ENCODE measurements at regions not wholly inside any gene's neighbourhood (a gene's known extent, or its start where the extent isn't known, plus 50 kb on each side); places are given as distances from the start of the nearest gene placed in this dataset.

DNA sequence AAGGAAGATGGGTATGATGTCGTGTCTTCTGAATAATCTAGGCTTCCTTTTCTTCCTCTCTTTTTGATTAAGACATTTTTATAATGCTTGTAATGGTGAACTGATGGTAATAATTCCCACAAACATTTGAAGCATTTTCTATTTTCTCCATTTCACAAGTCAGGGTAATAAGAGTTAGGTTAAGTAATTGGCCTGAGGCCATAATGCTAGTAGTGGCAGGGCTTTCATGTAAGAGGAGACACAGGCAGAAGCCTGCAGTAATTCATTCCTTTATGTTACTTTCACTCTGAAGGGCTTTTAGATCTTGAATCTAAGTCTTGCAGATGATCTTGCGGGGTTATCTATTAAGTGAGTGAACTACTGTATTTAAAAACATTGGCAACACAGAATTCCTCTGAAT lies 374.9 kb downstream of the MAT2B start:
- BruUV-seq (replicated peaks), result no TSS peak
- H3K4me3 Mint-ChIP-seq (ENCODE audit: unreplicated experiment), result no peak overlapping the region
- no peaks in the 10 kb centered on the region for H3K36me3 Mint-ChIP-seq (ENCODE audit: insufficient read depth, unreplicated experiment)
- ChIA-PET CTCF (no interaction called here), POLR2A (no interaction called here)
- peak; percentile 38 for DNase-seq (ENCODE audit: unreplicated experiment)
- no peaks in the 10 kb centered on the region for H3K9me3 Mint-ChIP-seq (ENCODE audit: unreplicated experiment)
- H3K27me3 Mint-ChIP-seq (ENCODE audit: insufficient read depth, unreplicated experiment), result no peaks in the 10 kb centered on the region
- no peak for TF ChIP-seq CTCF (IDR thresholded peaks at IDR 0.05; ENCODE audit: unreplicated experiment)
- H3K4me1 Mint-ChIP-seq (ENCODE audit: insufficient read depth, unreplicated experiment), result peaks cover 11% of the 10 kb centered on the region
- intact Hi-C loops (cut with micrococcal nuclease), result no loop called here
- H3K27ac Mint-ChIP-seq (ENCODE audit: low read depth, unreplicated experiment), result no peak overlapping the region

GRCh38 chr5:163885117-163885516 lies 379.7 kb downstream of the MAT2B start:
- CTCF ChIA-PET, result interaction anchor here (1.5 kb wide), 1 partner anchor 10 kb away, joined by 3 read pairs; no protein-coding TSS in a partner anchor
- POLR2A ChIA-PET, result no interaction called here
- H3K9me3 Mint-ChIP-seq (ENCODE audit: unreplicated experiment), result no peaks in the 10 kb centered on the region
- no peak for TF ChIP-seq CTCF (IDR thresholded peaks at IDR 0.05; ENCODE audit: unreplicated experiment)
- intact Hi-C loops (cut with micrococcal nuclease), result no loop called here
- H3K4me3 Mint-ChIP-seq (ENCODE audit: unreplicated experiment), result no peak overlapping the region
- H3K4me1 Mint-ChIP-seq (ENCODE audit: insufficient read depth, unreplicated experiment), result peaks cover 13% of the 10 kb centered on the region
- no TSS peak for BruUV-seq (replicated peaks)
- no peak for DNase-seq (ENCODE audit: unreplicated experiment)
- no peaks in the 10 kb centered on the region for H3K36me3 Mint-ChIP-seq (ENCODE audit: insufficient read depth, unreplicated experiment)
- H3K27ac Mint-ChIP-seq (ENCODE audit: low read depth, unreplicated experiment), result no peak overlapping the region
- no peaks in the 10 kb centered on the region for H3K27me3 Mint-ChIP-seq (ENCODE audit: insufficient read depth, unreplicated experiment)

DNA sequence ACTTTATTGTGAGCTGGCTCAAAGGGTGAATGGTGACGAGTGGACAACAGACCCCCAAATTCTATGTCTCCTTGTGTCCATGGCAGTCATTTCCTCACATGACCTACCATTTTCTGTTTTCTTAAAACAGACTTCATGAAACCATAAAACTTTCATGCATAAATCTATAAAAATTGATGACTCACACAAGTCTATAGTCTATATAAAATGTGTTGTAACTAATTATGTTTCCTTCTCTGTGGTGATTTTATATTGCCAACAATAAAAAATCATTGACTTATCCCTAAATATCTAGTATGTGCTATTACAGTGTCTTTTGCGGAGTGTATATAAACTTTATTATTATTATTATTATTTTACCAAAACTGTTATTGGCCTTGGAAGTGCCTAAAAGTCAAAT lies 382.4 kb downstream of the MAT2B start:
- no peak for TF ChIP-seq CTCF (IDR thresholded peaks at IDR 0.05; ENCODE audit: unreplicated experiment)
- BruUV-seq (replicated peaks), result no TSS peak
- Mint-ChIP-seq H3K4me1 (ENCODE audit: insufficient read depth, unreplicated experiment) (peaks cover 8% of the 10 kb centered on the region), H3K27ac (ENCODE audit: low read depth, unreplicated experiment) (no peak overlapping the region), H3K36me3 (ENCODE audit: insufficient read depth, unreplicated experiment) (no peaks in the 10 kb centered on the region), H3K9me3 (ENCODE audit: unreplicated experiment) (no peaks in the 10 kb centered on the region), H3K27me3 (ENCODE audit: insufficient read depth, unreplicated experiment) (no peaks in the 10 kb centered on the region), H3K4me3 (ENCODE audit: unreplicated experiment) (no peak overlapping the region)
- no peak for DNase-seq (ENCODE audit: unreplicated experiment)
- ChIA-PET CTCF (no interaction called here), POLR2A (no interaction called here)
- intact Hi-C loops (cut with micrococcal nuclease), result no loop called here

GRCh38 chr5:163888366-163888765 lies 382.9 kb downstream of the MAT2B start:
- intact Hi-C loops (cut with micrococcal nuclease), result no loop called here
- H3K27me3 Mint-ChIP-seq (ENCODE audit: insufficient read depth, unreplicated experiment), result no peaks in the 10 kb centered on the region
- H3K36me3 Mint-ChIP-seq (ENCODE audit: insufficient read depth, unreplicated experiment), result no peaks in the 10 kb centered on the region
- ChIA-PET POLR2A (interaction anchor here (0.6 kb wide), 1 partner anchor 299 kb away, joined by 3 read pairs; no protein-coding TSS in a partner anchor), CTCF (interaction anchor here (0.9 kb wide), 1 partner anchor 23 kb away, joined by 3 read pairs; no protein-coding TSS in a partner anchor)
- H3K27ac Mint-ChIP-seq (ENCODE audit: low read depth, unreplicated experiment), result no peak overlapping the region
- H3K4me1 Mint-ChIP-seq (ENCODE audit: insufficient read depth, unreplicated experiment), result peaks cover 13% of the 10 kb centered on the region
- TF ChIP-seq CTCF (IDR thresholded peaks at IDR 0.05; ENCODE audit: unreplicated experiment), result no peak
- H3K9me3 Mint-ChIP-seq (ENCODE audit: unreplicated experiment), result no peaks in the 10 kb centered on the region
- DNase-seq (ENCODE audit: unreplicated experiment), result no peak
- no TSS peak for BruUV-seq (replicated peaks)
- no peak overlapping the region for H3K4me3 Mint-ChIP-seq (ENCODE audit: unreplicated experiment)

All from MCF 10A (cell line).